GM23338 (cell line): ENCODE measurements at regions not wholly inside any gene's neighbourhood (a gene's known extent, or its start where the extent isn't known, plus 50 kb on each side); places are given as distances from the start of the nearest gene placed in this dataset.

Source experiments
- ATAC-seq: fragments of 200-7000 bp; cut with Tn5 transposase; 3 replicates; pipeline ENCODE4 v1.9.1; 2020
- DNase-seq: peaks from one replicate; pipeline ENCODE4 v3.0.0-alpha.2; 2015; ENCODE audit warnings: low spot score
- H2AFZ ChIP-seq: fragments of 200-600 bp; sonication (generic); 2 replicates; pipeline ENCODE4 v1.8.0; 2016; ENCODE audit warnings: antibody characterized with exemption, mild to moderate bottlenecking, moderate library complexity
- H3F3A ChIP-seq: fragments of 200-600 bp; sonication (generic); replicated peaks from 2 replicates; pipeline ENCODE4 v1.8.0; 2017; ENCODE audit warnings: antibody characterized with exemption, mixed run types, low read depth
- H3K27ac ChIP-seq: fragments of 200-600 bp; sonication (generic); 2 replicates; pipeline ENCODE4 v1.6.1; 2016; ENCODE audit warnings: low read depth
- H3K27me3 ChIP-seq: fragments of 200-600 bp; sonication (generic); 2 replicates; pipeline ENCODE4 v1.8.0; 2016; ENCODE audit warnings: mild to moderate bottlenecking, mixed run types, moderate library complexity; ENCODE audit not compliant: insufficient read depth
- H3K36me3 ChIP-seq: fragments of 200-600 bp; sonication (generic); 2 replicates; pipeline ENCODE4 v1.8.0; 2016; ENCODE audit warnings: mild to moderate bottlenecking; ENCODE audit not compliant: insufficient read depth
- H3K4me1 ChIP-seq: fragments of 200-600 bp; sonication (generic); 2 replicates; pipeline ENCODE4 v1.8.0; 2016; ENCODE audit warnings: mild to moderate bottlenecking, moderate library complexity; ENCODE audit not compliant: insufficient read depth
- H3K4me2 ChIP-seq: fragments of 200-600 bp; sonication (generic); 2 replicates; pipeline ENCODE4 v1.7.1; 2017; ENCODE audit warnings: mixed run types
- H3K4me3 ChIP-seq: fragments of 200-600 bp; sonication (generic); 2 replicates; pipeline ENCODE4 v1.6.1; 2016; ENCODE audit warnings: mixed run types
- H3K79me2 ChIP-seq: fragments of 200-600 bp; sonication (generic); replicated peaks from 2 replicates; pipeline ENCODE4 v1.8.0; 2017; ENCODE audit warnings: mild to moderate bottlenecking; ENCODE audit not compliant: insufficient read depth
- H3K9me2 ChIP-seq: fragments of 200-600 bp; sonication (generic); 2 replicates; pipeline ENCODE4 v1.8.0; 2017; ENCODE audit not compliant: insufficient read depth
- H4K20me1 ChIP-seq: fragments of 200-600 bp; sonication (generic); replicated peaks from 2 replicates; pipeline ENCODE4 v1.8.0; 2017; ENCODE audit warnings: mild to moderate bottlenecking; ENCODE audit not compliant: insufficient read depth
- H3K27ac Mint-ChIP-seq: 2 replicates; pipeline ENCODE4 v1.8.0; 2020; ENCODE audit warnings: inconsistent platforms, mild to moderate bottlenecking, moderate library complexity, mixed read lengths
- H3K27me3 Mint-ChIP-seq: 3 replicates; pipeline ENCODE4 v1.8.0; 2022; ENCODE audit warnings: low read depth, mild to moderate bottlenecking, moderate library complexity, mixed read lengths, inconsistent platforms; ENCODE audit not compliant: insufficient read depth, poor library complexity
- H3K36me3 Mint-ChIP-seq: 3 replicates; pipeline ENCODE4 v1.8.0; 2021; ENCODE audit warnings: low read depth, mild to moderate bottlenecking, inconsistent platforms, moderate library complexity, mixed read lengths
- H3K4me1 Mint-ChIP-seq: 3 replicates; pipeline ENCODE4 v1.8.0; 2020; ENCODE audit warnings: mild to moderate bottlenecking, inconsistent platforms, mixed read lengths
- H3K4me3 Mint-ChIP-seq: 3 replicates; pipeline ENCODE4 v1.8.0; 2021; ENCODE audit warnings: moderate library complexity, mild to moderate bottlenecking, inconsistent platforms, mixed read lengths
- H3K9me3 Mint-ChIP-seq: 3 replicates; pipeline ENCODE4 v1.8.0; 2020; ENCODE audit warnings: moderate library complexity, mild to moderate bottlenecking, inconsistent platforms, mixed read lengths
- CREB1 ChIP-seq: fragments of 250-450 bp; sonication (Bioruptor Pico); IDR thresholded peaks from 2 replicates; pipeline ENCODE4 v1.5.0; 2020; ENCODE audit warnings: low read depth, mild to moderate bottlenecking, moderate library complexity
- CTCF ChIP-seq, 2 experiments: fragments of 200-600 bp in 1 of 2; sonication (generic) in 1 of 2; conservative IDR thresholded peaks; 2 replicates each; pipeline versions ENCODE4 v1.5.1 to v1.6.1; 2016 to 2017; ENCODE audit warnings: antibody characterized with exemption in 2 of 2, low read depth in 2 of 2, mild to moderate bottlenecking in 2 of 2, moderate library complexity in 1 of 2
- ETS1 ChIP-seq: IDR thresholded peaks from 2 replicates; pipeline ENCODE4 v1.6.1; 2016; ENCODE audit warnings: antibody characterized with exemption
- EZH2 ChIP-seq: fragments of 200-600 bp; sonication (generic); IDR thresholded peaks from one replicate; pipeline ENCODE4 v1.8.0; 2017; ENCODE audit warnings: antibody characterized with exemption, mild to moderate bottlenecking, low read depth; ENCODE audit not compliant: unreplicated experiment
- JUNB ChIP-seq: IDR thresholded peaks from one replicate; pipeline ENCODE4 v1.6.1; 2016; ENCODE audit warnings: antibody characterized with exemption; ENCODE audit not compliant: unreplicated experiment
- REST ChIP-seq: IDR thresholded peaks from one replicate; pipeline ENCODE4 v1.6.1; 2018; ENCODE audit warnings: antibody characterized with exemption; ENCODE audit not compliant: unreplicated experiment
- STAT1 ChIP-seq: IDR thresholded peaks from one replicate; pipeline ENCODE4 v1.6.1; 2016; ENCODE audit warnings: antibody characterized with exemption; ENCODE audit not compliant: unreplicated experiment
- ZNF114 ChIP-seq: fragments of 250-450 bp; sonication (Bioruptor Pico); IDR thresholded peaks from 2 replicates; pipeline ENCODE4 v1.5.0; 2020; ENCODE audit warnings: mild to moderate bottlenecking, moderate library complexity
- ZNF331 ChIP-seq: fragments of 250-450 bp; sonication (Bioruptor Pico); IDR thresholded peaks from 2 replicates; pipeline ENCODE4 v1.5.0; 2020; ENCODE audit warnings: low read depth, mild to moderate bottlenecking, moderate library complexity
- ZNF462 ChIP-seq: fragments of 250-450 bp; sonication (Bioruptor Pico); IDR thresholded peaks from 2 replicates; pipeline ENCODE4 v1.5.0; 2020; ENCODE audit warnings: mild to moderate bottlenecking, moderate library complexity

GRCh38 chr6:67594366-67594765, 1040.7 kb upstream of the ADGRB3 start:
- no peaks in the 10 kb centered on the region for H4K20me1 ChIP-seq
- no peaks in the 10 kb centered on the region for H3K27me3 ChIP-seq
- peaks cover 3% of the 10 kb centered on the region; the same call in 1 of the 3 replicates for H3K9me3 Mint-ChIP-seq
- no peak for ATAC-seq
- H3K4me1 Mint-ChIP-seq: no peaks in the 10 kb centered on the region
- no peaks in the 10 kb centered on the region for H3K36me3 ChIP-seq
- H3F3A ChIP-seq: no peaks in the 10 kb centered on the region
- no peak overlapping the region for H3K4me3 ChIP-seq
- H3K27ac ChIP-seq: no peak overlapping the region
- no peaks in the 10 kb centered on the region; the same call in 1 of the 2 replicates for H3K9me2 ChIP-seq
- no peak for TF ChIP-seq ZNF331 (CRISPR knock-in tag)
- TF ChIP-seq CREB1 (CRISPR knock-in tag): no peak
- TF ChIP-seq ETS1: no peak
- TF ChIP-seq ZNF114: no peak
- no peak for TF ChIP-seq JUNB
- TF ChIP-seq STAT1: no peak
- no peak for TF ChIP-seq REST
- no peaks in the 10 kb centered on the region for H3K4me1 ChIP-seq
- no peaks in the 10 kb centered on the region for H3K27me3 Mint-ChIP-seq
- H3K36me3 Mint-ChIP-seq: no peaks in the 10 kb centered on the region
- no peaks in the 10 kb centered on the region for H3K79me2 ChIP-seq
- DNase-seq: no peak
- no peak overlapping the region for H2AFZ ChIP-seq
- H3K4me3 Mint-ChIP-seq: no peak overlapping the region
- H3K4me2 ChIP-seq: no peak overlapping the region
- H3K27ac Mint-ChIP-seq: no peak overlapping the region

- Histone ChIP-seq H3K36me3 (no peaks in the 10 kb centered on the region), H3K27me3 (no peaks in the 10 kb centered on the region), H3K4me3 (no peak overlapping the region), H4K20me1 (no peaks in the 10 kb centered on the region), H3K27ac (no peak overlapping the region), H3K4me2 (no peak overlapping the region), H3F3A (no peaks in the 10 kb centered on the region), H3K79me2 (no peaks in the 10 kb centered on the region), H3K4me1 (no peaks in the 10 kb centered on the region), H2AFZ (no peak overlapping the region), H3K9me2 (no peaks in the 10 kb centered on the region; the same call in 1 of the 2 replicates)
- H3K4me3 Mint-ChIP-seq: no peak overlapping the region
- no peaks in the 10 kb centered on the region for H3K4me1 Mint-ChIP-seq
- DNase-seq: no peak
- peaks cover 3% of the 10 kb centered on the region; the same call in 1 of the 3 replicates for H3K9me3 Mint-ChIP-seq
- H3K27me3 Mint-ChIP-seq: no peaks in the 10 kb centered on the region
- H3K27ac Mint-ChIP-seq: no peak overlapping the region
- no peak for ATAC-seq
- no peaks in the 10 kb centered on the region for H3K36me3 Mint-ChIP-seq
- TF ChIP-seq CTCF (conservative IDR thresholded peaks at IDR 0.05; ENCODE audit: low read depth in 2 of 2) (no peak), ZNF462 (no peak), EZH2 (no peak), ZNF114 (no peak), CREB1 (CRISPR knock-in tag) (no peak)
These were observed 1041.8 kb upstream of the ADGRB3 start for GRCh38 chr6:67593247-67593646.
